CD4-positive, alpha-beta T cell (primary cell): ENCODE measurements at regions not wholly inside any gene's neighbourhood (a gene's known extent, or its start where the extent isn't known, plus 50 kb on each side); places are given as distances from the start of the nearest gene placed in this dataset.

ENCODE experiments used
- ATAC-seq: fragments of 200-7000 bp; cut with Tn5 transposase; one replicate; pipeline ENCODE4 v1.10.0; 2022; ENCODE audit warnings: mild to moderate bottlenecking; ENCODE audit not compliant: poor library complexity
- CTCF ChIA-PET: fragments of 350-600 bp; sonication (Branson Sonifier 250); formaldehyde crosslinking; loops from one replicate; lab custom pipeline; 2021; ENCODE audit warnings: antibody characterized with exemption, inconsistent platforms; lab: Charles Lee
- POLR2A ChIA-PET: fragments of 350-600 bp; sonication (Branson Sonifier 250); formaldehyde crosslinking; loops from one replicate; lab custom pipeline; 2021; ENCODE audit warnings: antibody characterized with exemption, inconsistent platforms; lab: Charles Lee
- DNase-seq, 14 experiments: peaks; one replicate each; pipeline ENCODE4 v3.0.0-alpha.2; 2013 to 2020; ENCODE audit warnings: mixed read lengths in 2 of 14
- H3K27ac ChIP-seq, 2 donors: one replicate each; pipeline versions ENCODE4 v1.5.1 to v1.7.0; 2013; ENCODE audit warnings: low read length in 2 of 2, low read depth in 1 of 2, mild to moderate bottlenecking in 1 of 2
- H3K27me3 ChIP-seq, 2 experiments: 1 replicate in 1 of 2; 2 replicates in 1 of 2; pipeline versions ENCODE4 v1.6.1 to v1.7.0; 2013; ENCODE audit warnings: low read length in 2 of 2, control low read depth in 1 of 2, mild to moderate bottlenecking in 1 of 2, moderate library complexity in 1 of 2; ENCODE audit not compliant: insufficient read depth in 2 of 2, control insufficient read depth in 1 of 2
- H3K36me3 ChIP-seq: one replicate; pipeline ENCODE4 v1.6.1; 2013; ENCODE audit warnings: low read length, control low read depth; ENCODE audit not compliant: insufficient read depth
- H3K4me1 ChIP-seq: one replicate; pipeline ENCODE4 v1.6.1; 2013; ENCODE audit warnings: low read length, control low read depth; ENCODE audit not compliant: insufficient read depth
- H3K4me3 ChIP-seq: one replicate; pipeline ENCODE4 v1.5.1; 2013; ENCODE audit warnings: mild to moderate bottlenecking, low read length, moderate library complexity
- H3K9me3 ChIP-seq, 2 experiments: 1 replicate in 1 of 2; 2 replicates in 1 of 2; pipeline versions ENCODE4 v1.6.1 to v1.7.0; 2013; ENCODE audit warnings: low read length in 2 of 2, mild to moderate bottlenecking in 2 of 2, control low read depth in 1 of 2, moderate library complexity in 1 of 2; ENCODE audit not compliant: control insufficient read depth in 1 of 2, insufficient read depth in 1 of 2
- H3K27ac Mint-ChIP-seq: one replicate; pipeline ENCODE4 v1.8.0; 2020; ENCODE audit warnings: mixed read lengths
- H3K27me3 Mint-ChIP-seq: one replicate; pipeline ENCODE4 v1.8.0; 2021; ENCODE audit warnings: mixed read lengths
- H3K36me3 Mint-ChIP-seq: one replicate; pipeline ENCODE4 v1.8.0; 2021; ENCODE audit warnings: low read depth, mixed read lengths
- H3K4me1 Mint-ChIP-seq: one replicate; pipeline ENCODE4 v1.8.0; 2021; ENCODE audit warnings: low read depth, mixed read lengths
- H3K4me3 Mint-ChIP-seq: one replicate; pipeline ENCODE4 v1.8.0; 2020; ENCODE audit warnings: mild to moderate bottlenecking, mixed read lengths
- H3K9me3 Mint-ChIP-seq: one replicate; pipeline ENCODE4 v1.8.0; 2020; ENCODE audit warnings: mixed read lengths
- CTCF ChIP-seq: fragments of 200-600 bp; IDR thresholded peaks from one replicate; pipeline ENCODE4 v1.8.0; 2022; ENCODE audit warnings: antibody characterized with exemption, mild to moderate bottlenecking
- intact Hi-C, 2 experiments: fragments of 100-400 bp; cut with DNase I in 1 of 2; cut with micrococcal nuclease in 1 of 2; formaldehyde crosslinking; loops; one replicate each; pipeline versions ENCODE4 v1.15.1 to v1.9.0; 2023 to 2025; cut with DNase I, micrococcal nuclease

DNA sequence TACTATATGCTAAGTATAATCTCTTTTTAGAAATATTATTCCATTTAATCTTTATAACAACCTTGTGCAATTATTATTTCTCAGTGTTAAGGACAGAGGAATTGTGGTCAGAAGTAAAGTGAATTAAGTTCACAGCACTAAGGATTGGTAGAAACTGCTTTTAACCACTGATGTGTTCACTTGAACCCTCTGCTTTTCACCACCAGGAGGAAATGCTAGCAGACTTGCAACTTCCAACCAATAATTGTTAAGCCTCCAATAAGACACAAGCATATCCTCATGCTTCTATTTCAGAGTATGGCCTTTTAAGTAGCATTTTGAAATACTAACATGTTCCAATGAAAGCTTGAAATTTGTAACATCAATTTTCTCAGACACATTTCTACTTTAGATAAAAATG lies 527.4 kb downstream of the SI start:
- TF ChIP-seq CTCF = no peak
- intact Hi-C loops = no loop called here
- CTCF ChIA-PET = no interaction called here

DNA sequence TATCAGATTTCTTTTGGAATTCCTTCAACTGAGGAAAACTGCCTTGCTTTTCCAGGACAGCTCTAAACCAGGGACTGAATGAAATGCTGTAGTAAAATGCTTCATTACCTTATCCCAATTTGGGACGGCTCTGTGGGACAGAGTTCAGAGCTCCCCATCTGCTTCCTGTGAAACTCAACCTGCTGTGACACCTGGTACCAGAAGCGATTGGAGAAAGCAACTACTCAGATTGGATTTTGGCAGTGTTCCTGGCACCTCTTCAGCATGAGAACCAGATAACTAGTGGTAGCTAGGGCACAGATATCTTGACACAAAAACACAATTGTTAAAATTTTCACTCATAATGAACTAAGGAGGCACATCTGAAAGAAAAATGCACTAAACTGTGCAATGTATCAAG lies 539.1 kb downstream of the SI start:
- ATAC-seq = no peak
- no peak overlapping the region for H3K4me3 Mint-ChIP-seq
- H3K27ac Mint-ChIP-seq = no peak overlapping the region
- no peaks in the 10 kb centered on the region for H3K9me3 ChIP-seq
- H3K4me1 ChIP-seq = no peaks in the 10 kb centered on the region
- no peaks in the 10 kb centered on the region for H3K27me3 Mint-ChIP-seq
- H3K27ac ChIP-seq = no peak overlapping the region
- POLR2A ChIA-PET = no interaction called here
- no peaks in the 10 kb centered on the region for H3K36me3 ChIP-seq
- CTCF ChIA-PET = no interaction called here
- no peaks in the 10 kb centered on the region for H3K27me3 ChIP-seq
- intact Hi-C loops = no loop called here
- H3K9me3 Mint-ChIP-seq = peaks cover 11% of the 10 kb centered on the region
- H3K36me3 Mint-ChIP-seq = no peaks in the 10 kb centered on the region
- no peak for TF ChIP-seq CTCF
- no peaks in the 10 kb centered on the region for H3K4me1 Mint-ChIP-seq
- no peak overlapping the region for H3K4me3 ChIP-seq
- DNase-seq = no peak

More for the DNA sequence above, 527.4 kb downstream of the SI start:
- Mint-ChIP-seq H3K4me1 (no peaks in the 10 kb centered on the region), H3K36me3 (no peaks in the 10 kb centered on the region), H3K27me3 (no peaks in the 10 kb centered on the region), H3K4me3 (no peak overlapping the region), H3K27ac (no peak overlapping the region), H3K9me3 (peaks cover 9% of the 10 kb centered on the region)
- DNase-seq (no peak), ATAC-seq (no peak)
- Histone ChIP-seq H3K27ac (no peak overlapping the region), H3K4me1 (no peaks in the 10 kb centered on the region), H3K4me3 (no peak overlapping the region), H3K27me3 (no peaks in the 10 kb centered on the region), H3K36me3 (no peaks in the 10 kb centered on the region), H3K9me3 (no peaks in the 10 kb centered on the region)
- POLR2A ChIA-PET = no interaction called here

GRCh38 chr3:164537485-164537884 lies 540.8 kb downstream of the SI start:
- Histone ChIP-seq H3K36me3 (no peaks in the 10 kb centered on the region), H3K4me1 (no peaks in the 10 kb centered on the region), H3K9me3 (no peaks in the 10 kb centered on the region), H3K4me3 (no peak overlapping the region), H3K27me3 (no peaks in the 10 kb centered on the region), H3K27ac (no peak overlapping the region)
- no peak for TF ChIP-seq CTCF
- Mint-ChIP-seq H3K9me3 (peaks cover 5% of the 10 kb centered on the region), H3K4me3 (no peak overlapping the region), H3K4me1 (no peaks in the 10 kb centered on the region), H3K27me3 (no peaks in the 10 kb centered on the region), H3K36me3 (no peaks in the 10 kb centered on the region), H3K27ac (no peak overlapping the region)
- ATAC-seq (no peak), DNase-seq (no peak)
- POLR2A ChIA-PET = no interaction called here
- intact Hi-C loops = no loop called here
- CTCF ChIA-PET = no interaction called here
